ENCODE measurements at regions not wholly inside any gene's neighbourhood (a gene's known extent, or its start where the extent isn't known, plus 50 kb on each side); places are given as distances from the start of the nearest gene placed in this dataset.

DNA sequence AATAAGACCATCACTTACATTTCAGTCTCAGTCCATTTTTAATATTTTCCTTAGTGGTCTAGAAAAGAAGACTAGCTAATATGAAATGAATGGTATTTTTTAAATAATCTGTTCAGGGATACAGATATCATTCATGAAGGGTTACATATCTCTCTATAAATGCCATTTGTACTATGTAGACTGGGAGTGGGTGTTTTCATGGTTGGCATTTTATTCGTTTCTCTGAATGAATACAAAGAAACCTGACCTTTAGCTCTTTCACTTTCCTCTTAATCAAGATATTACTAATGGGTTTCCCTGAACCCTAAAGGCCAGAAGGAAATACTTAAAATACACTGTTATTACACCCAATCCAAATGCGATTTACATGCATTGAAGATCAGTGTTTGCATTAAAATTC lies 788.9 kb downstream of the TBC1D32 start:
- Histone ChIP-seq H3K4me3 (ENCODE audit: control insufficient read depth in 1 of 2, extremely low read depth in 1 of 2, low read length in 1 of 2) (no peak overlapping the region), H3K4me1 (ENCODE audit: control insufficient read depth in 1 of 2, extremely low read depth in 1 of 2, insufficient read depth in 2 of 2, low read length in 2 of 2) (no peaks in the 10 kb centered on the region), H3K9me3 (no peaks in the 10 kb centered on the region), H3K27me3 (replicated peaks in 1 of 2; ENCODE audit: control insufficient read depth in 2 of 2, extremely low read depth in 1 of 2, insufficient read depth in 2 of 2, low read length in 1 of 2) (no peaks in the 10 kb centered on the region), H3K36me3 (ENCODE audit: control insufficient read depth in 2 of 2, extremely low read depth in 1 of 2, insufficient read depth in 1 of 2, low read length in 1 of 2) (no peaks in the 10 kb centered on the region), H3K27ac (ENCODE audit: low read length) (no peak overlapping the region)
- WGBS (ENCODE audit: insufficient coverage): no CpG with 5 or more reads among the region's 2 CpGs
- Mint-ChIP-seq H3K9me3 (no peaks in the 10 kb centered on the region), H3K4me3 (no peak overlapping the region), H3K27ac (no peak overlapping the region), H3K4me1 (no peaks in the 10 kb centered on the region), H3K36me3 (no peaks in the 10 kb centered on the region), H3K27me3 (no peaks in the 10 kb centered on the region)
- POLR2A ChIA-PET: no interaction called here
- CTCF ChIA-PET: no interaction called here
- DNase-seq (no peak), ATAC-seq (replicated peaks in 1 of 4) (no peak)

- no peaks in the 10 kb centered on the region for H3K27me3 ChIP-seq (replicated peaks in 1 of 2; ENCODE audit: control insufficient read depth in 2 of 2, extremely low read depth in 1 of 2, insufficient read depth in 2 of 2, low read length in 1 of 2)
- no peaks in the 10 kb centered on the region for H3K4me1 ChIP-seq (ENCODE audit: control insufficient read depth in 1 of 2, extremely low read depth in 1 of 2, insufficient read depth in 2 of 2, low read length in 2 of 2)
- Mint-ChIP-seq H3K36me3 (no peaks in the 10 kb centered on the region), H3K27ac (no peak overlapping the region), H3K27me3 (no peaks in the 10 kb centered on the region), H3K9me3 (peaks cover 6 to 17% (median 9%) of the 10 kb centered on the region in 3 donors), H3K4me1 (no peaks in the 10 kb centered on the region), H3K4me3 (no peak overlapping the region)
- no peak overlapping the region for H3K4me3 ChIP-seq (ENCODE audit: control insufficient read depth in 1 of 2, extremely low read depth in 1 of 2, low read length in 1 of 2)
- CTCF ChIA-PET: no interaction called here
- no peaks in the 10 kb centered on the region for H3K9me3 ChIP-seq
- DNase-seq (no peak), ATAC-seq (replicated peaks in 1 of 4) (no peak)
- POLR2A ChIA-PET: no interaction called here
- no peaks in the 10 kb centered on the region for H3K36me3 ChIP-seq (ENCODE audit: control insufficient read depth in 2 of 2, extremely low read depth in 1 of 2, insufficient read depth in 1 of 2, low read length in 1 of 2)
- H3K27ac ChIP-seq (ENCODE audit: low read length): no peak overlapping the region
Observed at GRCh38 chr6:120534954-120535353, 799.3 kb downstream of the TBC1D32 start.

DNA sequence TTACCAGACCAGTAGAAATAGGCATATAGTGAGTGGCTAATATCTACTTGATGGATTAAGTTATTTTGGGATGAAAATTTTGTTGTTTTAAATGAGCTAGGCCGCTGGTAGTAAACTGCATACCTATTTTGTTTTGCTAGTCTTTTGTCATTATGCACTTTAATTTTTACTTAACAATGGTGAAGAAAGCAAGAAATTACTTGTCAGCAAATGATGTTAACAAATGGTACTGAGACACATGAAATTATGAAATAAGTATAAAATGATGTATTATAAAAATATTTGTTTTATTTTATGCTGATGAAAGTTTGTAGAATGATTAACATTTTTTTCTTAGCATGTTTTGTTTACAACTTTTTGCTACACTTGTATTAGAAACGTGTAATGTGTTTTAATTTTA lies 807.7 kb downstream of the TBC1D32 start:
- DNase-seq (no peak), ATAC-seq (replicated peaks in 1 of 4) (no peak)
- H3K27ac ChIP-seq (ENCODE audit: low read length): no peak overlapping the region
- H3K27me3 ChIP-seq (replicated peaks in 1 of 2; ENCODE audit: control insufficient read depth in 2 of 2, extremely low read depth in 1 of 2, insufficient read depth in 2 of 2, low read length in 1 of 2): no peaks in the 10 kb centered on the region
- no peaks in the 10 kb centered on the region for H3K36me3 ChIP-seq (ENCODE audit: control insufficient read depth in 2 of 2, extremely low read depth in 1 of 2, insufficient read depth in 1 of 2, low read length in 1 of 2)
- H3K4me3 ChIP-seq (ENCODE audit: control insufficient read depth in 1 of 2, extremely low read depth in 1 of 2, low read length in 1 of 2): no peak overlapping the region
- Mint-ChIP-seq H3K27ac (no peak overlapping the region), H3K9me3 (peaks cover 0 to 9% (median 7%) of the 10 kb centered on the region in 3 donors), H3K4me3 (no peak overlapping the region), H3K27me3 (no peaks in the 10 kb centered on the region), H3K4me1 (no peaks in the 10 kb centered on the region), H3K36me3 (no peaks in the 10 kb centered on the region)
- no CpG with 5 or more reads among the region's 2 CpGs for WGBS (ENCODE audit: insufficient coverage)
- POLR2A ChIA-PET: no interaction called here
- no peaks in the 10 kb centered on the region for H3K4me1 ChIP-seq (ENCODE audit: control insufficient read depth in 1 of 2, extremely low read depth in 1 of 2, insufficient read depth in 2 of 2, low read length in 2 of 2)
- CTCF ChIA-PET: no interaction called here
- H3K9me3 ChIP-seq: no peaks in the 10 kb centered on the region

- H3K27me3 ChIP-seq (replicated peaks in 1 of 2; ENCODE audit: control insufficient read depth in 2 of 2, extremely low read depth in 1 of 2, insufficient read depth in 2 of 2, low read length in 1 of 2): no peaks in the 10 kb centered on the region
- no peaks in the 10 kb centered on the region for H3K4me1 ChIP-seq (ENCODE audit: control insufficient read depth in 1 of 2, extremely low read depth in 1 of 2, insufficient read depth in 2 of 2, low read length in 2 of 2)
- H3K36me3 ChIP-seq (ENCODE audit: control insufficient read depth in 2 of 2, extremely low read depth in 1 of 2, insufficient read depth in 1 of 2, low read length in 1 of 2): no peaks in the 10 kb centered on the region
- H3K9me3 Mint-ChIP-seq: peaks cover 0 to 15% (median 4%) of the 10 kb centered on the region in 3 donors
- ATAC-seq (replicated peaks in 1 of 4): no peak
- no peak overlapping the region for H3K27ac Mint-ChIP-seq
- no peak for DNase-seq
- H3K4me3 ChIP-seq (ENCODE audit: control insufficient read depth in 1 of 2, extremely low read depth in 1 of 2, low read length in 1 of 2): no peak overlapping the region
- ChIA-PET POLR2A (no interaction called here), CTCF (no interaction called here)
- no peaks in the 10 kb centered on the region for H3K27me3 Mint-ChIP-seq
- WGBS (ENCODE audit: insufficient coverage): no CpG with 5 or more reads among the region's 1 CpG
- H3K27ac ChIP-seq (ENCODE audit: low read length): no peak overlapping the region
- H3K9me3 ChIP-seq: no peaks in the 10 kb centered on the region
- H3K4me3 Mint-ChIP-seq: no peak overlapping the region
- no peaks in the 10 kb centered on the region for H3K36me3 Mint-ChIP-seq
- H3K4me1 Mint-ChIP-seq: no peaks in the 10 kb centered on the region
Observed at GRCh38 chr6:120514544-120514943, 819.7 kb downstream of the TBC1D32 start.

- DNase-seq (no peak), ATAC-seq (replicated peaks in 1 of 4) (no peak)
- Histone ChIP-seq H3K4me3 (ENCODE audit: control insufficient read depth in 1 of 2, extremely low read depth in 1 of 2, low read length in 1 of 2) (no peak overlapping the region), H3K9me3 (no peaks in the 10 kb centered on the region), H3K27ac (ENCODE audit: low read length) (no peak overlapping the region), H3K27me3 (replicated peaks in 1 of 2; ENCODE audit: control insufficient read depth in 2 of 2, extremely low read depth in 1 of 2, insufficient read depth in 2 of 2, low read length in 1 of 2) (no peaks in the 10 kb centered on the region), H3K4me1 (ENCODE audit: control insufficient read depth in 1 of 2, extremely low read depth in 1 of 2, insufficient read depth in 2 of 2, low read length in 2 of 2) (no peaks in the 10 kb centered on the region), H3K36me3 (ENCODE audit: control insufficient read depth in 2 of 2, extremely low read depth in 1 of 2, insufficient read depth in 1 of 2, low read length in 1 of 2) (no peaks in the 10 kb centered on the region)
- Mint-ChIP-seq H3K9me3 (peaks cover 0 to 9% (median 0%) of the 10 kb centered on the region in 3 donors), H3K27me3 (no peaks in the 10 kb centered on the region), H3K27ac (no peak overlapping the region), H3K4me3 (no peak overlapping the region), H3K36me3 (no peaks in the 10 kb centered on the region), H3K4me1 (no peaks in the 10 kb centered on the region)
- CTCF ChIA-PET: no interaction called here
- POLR2A ChIA-PET: no interaction called here
Observed at GRCh38 chr6:120511712-120512111, 822.6 kb downstream of the TBC1D32 start.

DNA sequence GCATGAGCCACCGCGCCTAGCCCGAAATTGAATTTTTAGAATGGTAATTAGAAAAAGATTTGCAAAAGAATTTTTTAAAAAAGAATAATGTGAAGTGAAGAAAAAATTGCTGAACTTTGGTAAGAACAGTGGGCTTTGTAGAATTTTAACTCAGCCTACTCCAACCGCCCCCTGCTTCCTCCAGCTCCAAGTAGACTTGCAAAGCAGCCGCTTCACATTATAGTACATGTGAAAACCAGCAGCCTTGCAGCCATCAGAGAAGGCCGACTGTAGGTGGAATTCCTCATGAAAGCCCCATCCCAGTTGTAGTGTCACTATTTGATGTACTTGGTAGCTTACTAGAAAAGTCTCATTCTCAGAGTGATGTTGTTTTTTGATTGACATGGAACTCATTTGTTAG lies 835.6 kb downstream of the TBC1D32 start:
- ATAC-seq (replicated peaks in 1 of 4): no peak
- Mint-ChIP-seq H3K27me3 (no peaks in the 10 kb centered on the region), H3K27ac (no peak overlapping the region), H3K4me1 (no peaks in the 10 kb centered on the region), H3K4me3 (no peak overlapping the region), H3K36me3 (no peaks in the 10 kb centered on the region), H3K9me3 (peaks cover 0 to 4% (median 2%) of the 10 kb centered on the region in 3 donors)
- WGBS (ENCODE audit: insufficient coverage): no CpG with 5 or more reads among the region's 6 CpGs
- H3K4me3 ChIP-seq (ENCODE audit: control insufficient read depth in 1 of 2, extremely low read depth in 1 of 2, low read length in 1 of 2): no peak overlapping the region
- no peaks in the 10 kb centered on the region for H3K4me1 ChIP-seq (ENCODE audit: control insufficient read depth in 1 of 2, extremely low read depth in 1 of 2, insufficient read depth in 2 of 2, low read length in 2 of 2)
- no peak for DNase-seq
- no peak overlapping the region for H3K27ac ChIP-seq (ENCODE audit: low read length)
- no peaks in the 10 kb centered on the region for H3K27me3 ChIP-seq (replicated peaks in 1 of 2; ENCODE audit: control insufficient read depth in 2 of 2, extremely low read depth in 1 of 2, insufficient read depth in 2 of 2, low read length in 1 of 2)
- ChIA-PET POLR2A (no interaction called here), CTCF (no interaction called here)
- H3K36me3 ChIP-seq (ENCODE audit: control insufficient read depth in 2 of 2, extremely low read depth in 1 of 2, insufficient read depth in 1 of 2, low read length in 1 of 2): no peaks in the 10 kb centered on the region
- no peaks in the 10 kb centered on the region for H3K9me3 ChIP-seq

- no peaks in the 10 kb centered on the region for H3K36me3 ChIP-seq (ENCODE audit: control insufficient read depth in 2 of 2, extremely low read depth in 1 of 2, insufficient read depth in 1 of 2, low read length in 1 of 2)
- H3K27me3 ChIP-seq (replicated peaks in 1 of 2; ENCODE audit: control insufficient read depth in 2 of 2, extremely low read depth in 1 of 2, insufficient read depth in 2 of 2, low read length in 1 of 2): no peaks in the 10 kb centered on the region
- no peaks in the 10 kb centered on the region for H3K36me3 Mint-ChIP-seq
- H3K27ac Mint-ChIP-seq: no peak overlapping the region
- no CpG with 5 or more reads among the region's 1 CpG for WGBS (ENCODE audit: insufficient coverage)
- no peak overlapping the region for H3K4me3 Mint-ChIP-seq
- ATAC-seq (replicated peaks in 1 of 4): no peak
- H3K4me1 Mint-ChIP-seq: no peaks in the 10 kb centered on the region
- no peak overlapping the region for H3K27ac ChIP-seq (ENCODE audit: low read length)
- POLR2A ChIA-PET: no interaction called here
- H3K9me3 ChIP-seq: no peaks in the 10 kb centered on the region
- no peak overlapping the region for H3K4me3 ChIP-seq (ENCODE audit: control insufficient read depth in 1 of 2, extremely low read depth in 1 of 2, low read length in 1 of 2)
- CTCF ChIA-PET: no interaction called here
- DNase-seq: no peak
- H3K9me3 Mint-ChIP-seq: peaks cover 0 to 4% (median 2%) of the 10 kb centered on the region in 3 donors
- H3K4me1 ChIP-seq (ENCODE audit: control insufficient read depth in 1 of 2, extremely low read depth in 1 of 2, insufficient read depth in 2 of 2, low read length in 2 of 2): no peaks in the 10 kb centered on the region
- H3K27me3 Mint-ChIP-seq: no peaks in the 10 kb centered on the region
Observed at GRCh38 chr6:120496661-120497060, 837.6 kb downstream of the TBC1D32 start.
